Skeletal muscle satellite cell (primary cell): ENCODE measurements at regions not wholly inside any gene's neighbourhood (a gene's known extent, or its start where the extent isn't known, plus 50 kb on each side); places are given as distances from the start of the nearest gene placed in this dataset. TPM values are rescaled to one million over a fixed set of nuclear protein-coding genes. Genes with fewer than 3 reads are reported as not detected.

Source experiments
- H3K27me3 ChIP-seq: 2 replicates; pipeline ENCODE4 v1.7.0; 2013; ENCODE audit warnings: low read length; ENCODE audit not compliant: control insufficient read depth, insufficient read depth
- H3K36me3 ChIP-seq: 2 replicates; pipeline ENCODE4 v1.7.0; 2013; ENCODE audit warnings: mild to moderate bottlenecking, control low read depth, low read length; ENCODE audit not compliant: insufficient read depth
- H3K4me1 ChIP-seq: 2 replicates; pipeline ENCODE4 v1.7.0; 2013; ENCODE audit warnings: low read length; ENCODE audit not compliant: control insufficient read depth, insufficient read depth
- H3K4me2 ChIP-seq: 2 replicates; pipeline ENCODE4 v1.7.0; 2013; ENCODE audit warnings: mild to moderate bottlenecking, low read length
- H3K4me3 ChIP-seq: 2 replicates; pipeline ENCODE4 v1.7.0; 2013; ENCODE audit warnings: low read length
- H3K9ac ChIP-seq: 2 replicates; pipeline ENCODE4 v1.7.0; 2013; ENCODE audit warnings: mild to moderate bottlenecking, low read depth, low read length, moderate library complexity
- H3K9me3 ChIP-seq: replicated peaks from 2 replicates; pipeline ENCODE4 v1.7.0; 2013; ENCODE audit warnings: mild to moderate bottlenecking, control low read depth, low read length
- small RNA-seq: library from RNA; depleted of rRNA; stranded (forward); fragments of <200 nt; gene quantifications from one replicate; pipeline ENCODE3, GENCODE V24; 2012

DNA sequence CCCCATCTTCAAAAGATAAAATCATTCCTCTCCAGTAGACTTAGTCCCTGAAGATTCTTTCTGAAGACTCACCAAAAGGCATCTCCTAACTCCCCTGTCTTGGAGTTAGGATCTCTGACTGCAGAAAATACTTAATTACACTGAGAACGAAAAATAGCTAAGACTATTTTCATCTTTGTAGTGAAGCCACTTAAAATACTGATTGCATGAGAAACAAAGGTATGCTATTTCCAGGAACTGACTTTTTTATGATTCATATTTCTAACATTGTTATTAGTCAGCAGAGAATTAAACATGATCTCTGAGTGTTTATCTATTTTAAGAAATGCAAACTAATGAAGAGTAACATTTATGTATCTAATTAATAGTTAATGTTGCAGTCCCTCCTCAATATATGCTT lies 71.8 kb upstream of the NR3C2 start:
- H3K4me3 ChIP-seq = no peak overlapping the region
- H3K9me3 ChIP-seq = no peaks in the 10 kb centered on the region
- peak overlapping the region; percentile 29 for H3K4me2 ChIP-seq
- H3K27me3 ChIP-seq = no peaks in the 10 kb centered on the region
- H3K9ac ChIP-seq = no peak overlapping the region
- H3K4me1 ChIP-seq = peaks cover 25% of the 10 kb centered on the region
- H3K36me3 ChIP-seq = no peaks in the 10 kb centered on the region

DNA sequence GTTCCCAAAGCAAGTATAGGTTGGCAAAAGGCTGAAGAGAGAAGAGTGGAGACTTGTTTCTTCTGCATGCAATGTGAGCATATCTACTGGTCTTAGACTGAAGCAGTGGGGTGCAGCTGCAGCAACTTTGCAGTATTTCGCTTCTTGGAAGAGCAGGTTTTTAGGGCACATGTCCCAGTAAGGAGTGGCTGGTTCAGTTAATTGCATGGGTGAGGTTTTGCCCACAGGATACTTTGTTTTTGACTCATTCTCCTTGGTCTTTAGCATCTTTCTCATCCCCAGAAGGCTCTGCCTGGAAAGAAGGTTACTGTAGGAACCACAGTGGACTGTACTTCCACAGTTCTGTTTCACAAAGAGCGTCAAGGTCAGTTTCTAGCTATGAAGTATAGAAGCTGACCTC lies 68.0 kb upstream of the NR3C2 start:
- H3K9me3 ChIP-seq = no peaks in the 10 kb centered on the region
- H3K36me3 ChIP-seq = no peaks in the 10 kb centered on the region
- H3K4me2 ChIP-seq = no peak overlapping the region
- no peak overlapping the region for H3K9ac ChIP-seq
- no peaks in the 10 kb centered on the region for H3K27me3 ChIP-seq
- H3K4me3 ChIP-seq = no peak overlapping the region
- peaks cover 21% of the 10 kb centered on the region for H3K4me1 ChIP-seq

DNA sequence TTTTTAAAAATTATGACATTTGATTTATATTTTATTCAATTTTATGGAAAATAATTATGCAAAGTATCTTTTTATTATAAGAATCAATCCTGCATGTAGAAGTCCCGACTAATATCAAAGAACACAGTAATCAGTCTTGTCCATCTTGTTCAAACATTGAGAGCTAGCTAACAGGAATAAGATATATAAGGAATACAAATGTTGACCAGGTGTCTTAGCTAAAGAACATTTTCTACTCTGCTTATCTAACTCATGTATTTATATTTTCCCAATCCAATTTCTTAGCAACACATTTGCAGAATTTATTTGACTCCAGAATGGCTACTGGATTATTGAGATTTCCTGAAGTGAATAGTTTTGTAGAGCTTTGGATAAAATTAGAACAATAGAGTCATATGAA lies 61.5 kb upstream of the NR3C2 start:
- no peaks in the 10 kb centered on the region for H3K4me1 ChIP-seq

DNA sequence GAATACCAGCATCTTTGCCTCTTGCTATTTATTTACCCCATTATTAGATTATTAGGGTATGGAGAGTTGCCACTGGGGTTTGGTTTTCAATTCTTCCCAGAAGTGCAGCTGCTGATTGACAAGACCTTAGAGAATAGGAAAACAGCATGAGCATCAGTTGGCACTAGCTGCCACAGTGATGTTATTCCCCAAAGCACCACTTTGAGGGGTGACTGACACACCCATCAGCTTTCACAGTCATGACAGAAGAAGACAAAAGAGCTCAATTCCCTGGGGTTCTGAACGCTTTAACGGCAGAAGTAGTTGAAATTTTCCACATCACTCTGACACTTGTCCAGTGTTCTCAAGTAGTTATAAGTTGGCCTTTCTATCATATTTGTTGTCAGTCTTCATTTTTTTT lies 55.0 kb upstream of the NR3C2 start:
- Histone ChIP-seq H3K27me3 (no peaks in the 10 kb centered on the region), H3K4me1 (no peaks in the 10 kb centered on the region), H3K4me3 (no peak overlapping the region), H3K36me3 (no peaks in the 10 kb centered on the region), H3K9ac (no peak overlapping the region), H3K9me3 (no peaks in the 10 kb centered on the region), H3K4me2 (no peak overlapping the region)

More for the DNA sequence above, 61.5 kb upstream of the NR3C2 start:
- H3K4me2 ChIP-seq = no peak overlapping the region
- no peaks in the 10 kb centered on the region for H3K9me3 ChIP-seq
- no peaks in the 10 kb centered on the region for H3K36me3 ChIP-seq
- no peaks in the 10 kb centered on the region for H3K27me3 ChIP-seq
- H3K9ac ChIP-seq = no peak overlapping the region
- H3K4me3 ChIP-seq = no peak overlapping the region

DNA sequence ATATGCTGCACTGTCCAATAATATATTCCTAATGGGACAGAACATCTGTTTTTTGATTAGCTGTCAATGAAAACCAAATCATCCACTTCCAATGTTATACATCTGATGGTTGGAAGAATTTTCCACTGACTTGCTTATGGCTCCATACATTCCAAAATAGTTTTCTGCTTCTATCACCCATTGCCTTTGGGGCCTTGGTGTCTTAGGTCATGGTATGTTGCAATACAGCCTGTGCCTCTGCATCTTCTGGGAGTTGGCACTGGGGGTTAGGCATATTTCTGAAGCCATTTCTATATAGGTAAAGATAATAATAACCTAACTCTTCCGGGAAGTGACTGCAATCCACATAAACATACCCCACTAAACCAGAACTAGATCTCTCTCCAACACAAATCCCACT lies 53.2 kb upstream of the NR3C2 start:
- H3K4me3 ChIP-seq = no peak overlapping the region
- no peaks in the 10 kb centered on the region for H3K9me3 ChIP-seq
- no peaks in the 10 kb centered on the region for H3K4me1 ChIP-seq
- no peak overlapping the region for H3K4me2 ChIP-seq
- no peak overlapping the region for H3K9ac ChIP-seq
- H3K27me3 ChIP-seq = no peaks in the 10 kb centered on the region
- no peaks in the 10 kb centered on the region for H3K36me3 ChIP-seq

Small RNA genes lying in the stretch of these regions (small RNA-seq; reads per million reads assigned to genes)
- gene RNA5SP166 (not detected), gene RNU7-197P (not detected)
